Ecto neural progenitor cell (in vitro differentiated cells): ENCODE measurements at regions not wholly inside any gene's neighbourhood (a gene's known extent, or its start where the extent isn't known, plus 50 kb on each side); places are given as distances from the start of the nearest gene placed in this dataset.

ENCODE experiments used
- DNase-seq: peaks from one replicate; pipeline ENCODE4 v3.0.0-alpha.2; 2018; ENCODE audit warnings: low spot score

GRCh38 chr10:47053081-47053798 lies 142.0 kb downstream of the PTPN20 start:
- no peak for DNase-seq

- no peak for DNase-seq
Observed at GRCh38 chr10:47054974-47055373, 143.7 kb downstream of the PTPN20 start.

GRCh38 chr10:47055386-47056246 lies 144.4 kb downstream of the PTPN20 start:
- no peak for DNase-seq

GRCh38 chr10:47056247-47056510 lies 145.0 kb downstream of the PTPN20 start:
- DNase-seq = no peak

- DNase-seq = no peak
Observed at GRCh38 chr10:47057471-47057870, 146.2 kb downstream of the PTPN20 start.

- no peak for DNase-seq
Observed at GRCh38 chr10:47058032-47058702, 146.9 kb downstream of the PTPN20 start.

GRCh38 chr10:47058961-47059391 lies 147.7 kb downstream of the PTPN20 start:
- no peak for DNase-seq

GRCh38 chr10:47059606-47060311 lies 148.5 kb downstream of the PTPN20 start:
- no peak for DNase-seq

- no peak for DNase-seq
Observed at GRCh38 chr10:47060356-47060755, 149.1 kb downstream of the PTPN20 start.

- DNase-seq = no peak
Observed at GRCh38 chr10:47060993-47061500, 149.8 kb downstream of the PTPN20 start.

- DNase-seq = no peak
Observed at GRCh38 chr10:47061776-47062175, 150.5 kb downstream of the PTPN20 start.

- DNase-seq = no peak
Observed at GRCh38 chr10:47062441-47063200, 151.4 kb downstream of the PTPN20 start.

GRCh38 chr10:47063858-47064257 lies 152.6 kb downstream of the PTPN20 start:
- DNase-seq = no peak

- no peak for DNase-seq
Observed at GRCh38 chr10:47065903-47066302, 154.7 kb downstream of the PTPN20 start.

GRCh38 chr10:47067949-47068940 lies 157.0 kb downstream of the PTPN20 start:
- no peak for DNase-seq

- no peak for DNase-seq
Observed at GRCh38 chr10:47070541-47070940, 159.3 kb downstream of the PTPN20 start.

- DNase-seq = no peak
Observed at GRCh38 chr10:47071891-47072290, 160.7 kb downstream of the PTPN20 start.

GRCh38 chr10:47073967-47074366 lies 162.7 kb downstream of the PTPN20 start:
- no peak for DNase-seq

GRCh38 chr10:47076949-47077361 lies 165.7 kb downstream of the PTPN20 start:
- no peak for DNase-seq

GRCh38 chr10:47077386-47077785 lies 166.2 kb downstream of the PTPN20 start:
- DNase-seq = no peak
